SK-N-SH treated with all-trans-retinoic acid at 6 μM for 48 hours (cell line): ENCODE measurements at regions not wholly inside any gene's neighbourhood (a gene's known extent, or its start where the extent isn't known, plus 50 kb on each side); places are given as distances from the start of the nearest gene placed in this dataset.

Experiments
- ATAC-seq: fragments of 200-7000 bp; cut with Tn5 transposase; 3 replicates; pipeline ENCODE4 v1.9.1; 2020; ENCODE audit warnings: mild to moderate bottlenecking, moderate library complexity
- ARNTL ChIP-seq: fragments of 450-650 bp; formaldehyde crosslinking; IDR thresholded peaks from 2 replicates; pipeline ENCODE4 v1.5.0; 2020; ENCODE audit warnings: low read depth, mild to moderate bottlenecking, moderate library complexity, borderline replicate concordance
- BACH2 ChIP-seq: fragments of 250-450 bp; sonication (Bioruptor Pico); IDR thresholded peaks from 2 replicates; pipeline ENCODE4 v1.9.0; 2021; ENCODE audit warnings: mild to moderate bottlenecking, borderline replicate concordance
- CREB5 ChIP-seq: fragments of 250-450 bp; sonication (Bioruptor Pico); IDR thresholded peaks from 2 replicates; pipeline ENCODE4 v1.5.1; 2020; ENCODE audit warnings: low read depth, mild to moderate bottlenecking, moderate library complexity
- CSDC2 ChIP-seq: fragments of 250-450 bp; sonication (Bioruptor Pico); IDR thresholded peaks from 2 replicates; pipeline ENCODE4 v1.5.0; 2020; ENCODE audit warnings: mild to moderate bottlenecking, moderate library complexity
- CSRNP3 ChIP-seq: fragments of 250-450 bp; sonication (Bioruptor Pico); IDR thresholded peaks from 2 replicates; pipeline ENCODE4 v1.5.1; 2021; ENCODE audit warnings: mild to moderate bottlenecking, moderate library complexity
- GLIS3 ChIP-seq: fragments of 250-450 bp; sonication (Bioruptor Pico); IDR thresholded peaks from 2 replicates; pipeline ENCODE4 v1.5.0; 2020; ENCODE audit warnings: mild to moderate bottlenecking, moderate library complexity
- ISL1 ChIP-seq: fragments of 250-450 bp; sonication (Bioruptor Pico); IDR thresholded peaks from 2 replicates; pipeline ENCODE4 v2.1.2; 2022; ENCODE audit warnings: mild to moderate bottlenecking, moderate library complexity
- OSR1 ChIP-seq: fragments of 250-450 bp; sonication (Bioruptor Pico); IDR thresholded peaks from 2 replicates; pipeline ENCODE4 v1.8.0; 2022; ENCODE audit warnings: moderate library complexity, mild to moderate bottlenecking, inconsistent platforms
- PATZ1 ChIP-seq: fragments of 250-450 bp; sonication (Bioruptor Pico); IDR thresholded peaks from 2 replicates; pipeline ENCODE4 v1.8.0; 2020; ENCODE audit warnings: mild to moderate bottlenecking, moderate library complexity, borderline replicate concordance
- POU6F1 ChIP-seq: fragments of 250-450 bp; sonication (Bioruptor Pico); IDR thresholded peaks from 2 replicates; pipeline ENCODE4 v1.8.0; 2021; ENCODE audit warnings: low read depth, mild to moderate bottlenecking, moderate library complexity, borderline replicate concordance
- PPARA ChIP-seq: fragments of 250-450 bp; sonication (Bioruptor Pico); IDR thresholded peaks from 2 replicates; pipeline ENCODE4 v1.5.0; 2020; ENCODE audit warnings: mild to moderate bottlenecking, borderline replicate concordance
- RARB ChIP-seq: fragments of 250-450 bp; sonication (Bioruptor Pico); IDR thresholded peaks from 2 replicates; pipeline ENCODE4 v1.8.0; 2021; ENCODE audit warnings: mild to moderate bottlenecking, moderate library complexity
- SNAI2 ChIP-seq: fragments of 250-450 bp; sonication (Bioruptor Pico); IDR thresholded peaks from 2 replicates; pipeline ENCODE4 v1.5.0; 2020; ENCODE audit warnings: mild to moderate bottlenecking, moderate library complexity
- TCF4 ChIP-seq: fragments of 250-450 bp; sonication (Bioruptor Pico); IDR thresholded peaks from 2 replicates; pipeline ENCODE4 v1.8.0; 2021; ENCODE audit warnings: mild to moderate bottlenecking, moderate library complexity, borderline replicate concordance
- TOX ChIP-seq: fragments of 250-450 bp; sonication (Bioruptor Pico); IDR thresholded peaks from 2 replicates; pipeline ENCODE4 v1.8.0; 2021; ENCODE audit warnings: mild to moderate bottlenecking, moderate library complexity, borderline replicate concordance
- TSHZ2 ChIP-seq: fragments of 250-450 bp; sonication (Bioruptor Pico); IDR thresholded peaks from 2 replicates; pipeline ENCODE4 v1.5.0; 2020; ENCODE audit warnings: mild to moderate bottlenecking, moderate library complexity
- ZC3H10 ChIP-seq: fragments of 250-450 bp; sonication (Bioruptor Pico); IDR thresholded peaks from 2 replicates; pipeline ENCODE4 v1.5.1; 2021; ENCODE audit warnings: mild to moderate bottlenecking, moderate library complexity
- ZFP3 ChIP-seq: fragments of 250-450 bp; sonication (Bioruptor Pico); IDR thresholded peaks from 2 replicates; pipeline ENCODE4 v1.5.0; 2020; ENCODE audit warnings: mild to moderate bottlenecking, moderate library complexity
- ZNF565 ChIP-seq: fragments of 450-650 bp; formaldehyde crosslinking; conservative IDR thresholded peaks from 2 replicates; pipeline ENCODE4 v1.5.0; 2020; ENCODE audit warnings: low read depth, mild to moderate bottlenecking, moderate library complexity
- ZNF70 ChIP-seq: fragments of 450-650 bp; formaldehyde crosslinking; IDR thresholded peaks from 2 replicates; pipeline ENCODE4 v1.5.0; 2020; ENCODE audit warnings: mild to moderate bottlenecking, moderate library complexity
- ZNF8 ChIP-seq: fragments of 450-650 bp; formaldehyde crosslinking; IDR thresholded peaks from 2 replicates; pipeline ENCODE4 v1.5.0; 2020; ENCODE audit warnings: mild to moderate bottlenecking, moderate library complexity

- no peak for TF ChIP-seq CSRNP3 (CRISPR knock-in tag)
- no peak for TF ChIP-seq ZNF70 (CRISPR knock-in tag)
- TF ChIP-seq RARB (CRISPR knock-in tag), result no peak
- no peak for TF ChIP-seq TOX
- no peak for TF ChIP-seq ZFP3 (CRISPR knock-in tag)
- TF ChIP-seq OSR1 (CRISPR knock-in tag), result no peak
- TF ChIP-seq ARNTL, result no peak
These were observed 408.7 kb upstream of the FAM241A start (continued) for GRCh38 chr4:111736516-111736915.

- no peak for ATAC-seq
- TF ChIP-seq POU6F1 (no peak), ZNF8 (CRISPR knock-in tag) (no peak), BACH2 (CRISPR knock-in tag) (no peak), ARNTL (no peak)
- TF ChIP-seq, all 23 proteins: peak for 0
These were observed 400.4 kb upstream of the FAM241A start for GRCh38 chr4:111744847-111745246.

GRCh38 chr4:111748157-111748556, 397.1 kb upstream of the FAM241A start:
- ATAC-seq, result no peak
- no peak for TF ChIP-seq SNAI2 (CRISPR knock-in tag)
- no peak for TF ChIP-seq TCF4
- TF ChIP-seq ARNTL, result no peak
- TF ChIP-seq OSR1 (CRISPR knock-in tag), result no peak
- no peak for TF ChIP-seq CREB5 (CRISPR knock-in tag)
- TF ChIP-seq PATZ1 (CRISPR knock-in tag), result no peak
- TF ChIP-seq ZNF70 (CRISPR knock-in tag), result no peak
- TF ChIP-seq CSRNP3 (CRISPR knock-in tag), result no peak
- no peak for TF ChIP-seq ZC3H10 (CRISPR knock-in tag)
- no peak for TF ChIP-seq RARB (CRISPR knock-in tag)
- no peak for TF ChIP-seq POU6F1
- TF ChIP-seq ISL1, result no peak
- no peak for TF ChIP-seq GLIS3 (CRISPR knock-in tag)
- TF ChIP-seq ZFP3 (CRISPR knock-in tag), result no peak
- TF ChIP-seq TOX, result no peak
- TF ChIP-seq CSDC2, result no peak
- no peak for TF ChIP-seq ZNF8 (CRISPR knock-in tag)
- no peak for TF ChIP-seq ZNF565 (CRISPR knock-in tag)
- no peak for TF ChIP-seq PPARA (CRISPR knock-in tag)
- TF ChIP-seq TSHZ2 (CRISPR knock-in tag), result no peak
